HepG2 (cell line): ENCODE measurements at regions not wholly inside any gene's neighbourhood (a gene's known extent, or its start where the extent isn't known, plus 50 kb on each side); places are given as distances from the start of the nearest gene placed in this dataset.
A peak's percentile ranks its signal among the peaks of the same experiment; 100 is the strongest.

Source experiments
- ATAC-seq: fragments of 200-7000 bp; cut with Tn5 transposase; 3 replicates; pipeline ENCODE4 v1.9.1; 2020; ENCODE audit warnings: mild to moderate bottlenecking, moderate library complexity
- BruUV-seq: library from RNA; stranded (reverse); fragments of 400-500 nt; replicated peaks from 2 replicates; lab custom pipeline; 2021; lab: Mats Ljungman, UMichigan
- CTCF ChIA-PET: fragments of 300-600 bp; formaldehyde crosslinking; extraction: SDS; loops from one replicate; lab custom pipeline; 2021; ENCODE audit warnings: low total read pairs, inconsistent platforms, low intra/inter-chr PET ratio; lab: Yijun Ruan, JAX
- POLR2A ChIA-PET: fragments of 350-600 bp; sonication (Branson Sonifier 250); formaldehyde crosslinking; loops from one replicate; lab custom pipeline; 2020; ENCODE audit warnings: antibody characterized with exemption, inconsistent platforms; lab: Yijun Ruan, JAX
- DNase-seq: peaks from one replicate; pipeline ENCODE4 v3.0.0-alpha.2; 2015; ENCODE audit warnings: low spot score
- FAIRE-seq: peaks from 3 replicates; lab custom pipeline; 2011; peaks lifted over from hg19 to GRCh38; lab: Jason Lieb, UNC
- H2AFZ ChIP-seq: one replicate; pipeline ENCODE4 v1.6.1; 2011; ENCODE audit warnings: low read length, inconsistent platforms
- H3K27ac ChIP-seq: fragments of 300-600 bp; 3 replicates; pipeline ENCODE4 v1.8.0; 2011; ENCODE audit warnings: mixed run types, mild to moderate bottlenecking, mixed read lengths, low read length, inconsistent platforms; ENCODE audit not compliant: insufficient read depth; ENCODE audit errors: extremely low read length
- H3K27me3 ChIP-seq, 2 experiments: fragments of 200-600 bp in 1 of 2; 2 replicates in 1 of 2; 3 replicates in 1 of 2; pipeline versions ENCODE4 v1.6.0 to v1.8.0; 2011; ENCODE audit warnings: low read length in 2 of 2, mild to moderate bottlenecking in 2 of 2, moderate library complexity in 2 of 2, inconsistent platforms in 1 of 2; ENCODE audit not compliant: insufficient read depth in 2 of 2, control insufficient read depth in 1 of 2
- H3K36me3 ChIP-seq, 2 experiments: fragments of 200-600 bp in 1 of 2; replicated peaks in 1 of 2; 2 replicates in 1 of 2; 3 replicates in 1 of 2; pipeline versions ENCODE4 v1.5.1 to v1.8.0; 2011; ENCODE audit warnings: low read length in 2 of 2, inconsistent platforms in 1 of 2; ENCODE audit not compliant: insufficient read depth in 2 of 2, control insufficient read depth in 1 of 2
- H3K4me1 ChIP-seq: 2 replicates; pipeline ENCODE4 v1.5.1; 2012; ENCODE audit warnings: low read length, inconsistent platforms; ENCODE audit not compliant: insufficient read depth
- H3K4me2 ChIP-seq: 2 replicates; pipeline ENCODE4 v1.6.0; 2011; ENCODE audit warnings: low read depth, low read length, inconsistent platforms
- H3K4me3 ChIP-seq, 3 experiments: fragments of 200-600 bp in 1 of 3; sonication (generic), shearing (Covaris generic) in 1 of 3; replicated peaks in 1 of 3; 2 replicates each; pipeline ENCODE4 v1.5.1; 2011 to 2016; ENCODE audit warnings: low read length in 3 of 3, inconsistent platforms in 2 of 3, low read depth in 2 of 3, mild to moderate bottlenecking in 2 of 3, control low read depth in 1 of 3, mixed read lengths in 1 of 3; ENCODE audit not compliant: insufficient read depth in 1 of 3
- H3K79me2 ChIP-seq: one replicate; pipeline ENCODE4 v1.6.1; 2011; ENCODE audit warnings: low read length, inconsistent platforms; ENCODE audit not compliant: insufficient read depth
- H3K9ac ChIP-seq: 2 replicates; pipeline ENCODE4 v1.6.0; 2011; ENCODE audit warnings: mild to moderate bottlenecking, low read depth, low read length, inconsistent platforms; ENCODE audit not compliant: insufficient read depth
- H3K9me3 ChIP-seq: 2 replicates; pipeline ENCODE4 v1.5.1; 2012; ENCODE audit warnings: mild to moderate bottlenecking, low read length
- H4K20me1 ChIP-seq: 2 replicates; pipeline ENCODE4 v1.6.0; 2011; ENCODE audit warnings: inconsistent platforms, mild to moderate bottlenecking, low read length, moderate library complexity; ENCODE audit not compliant: insufficient read depth
- NFE2L1 ChIP-seq: sonication (generic); formaldehyde crosslinking; IDR thresholded peaks from 2 replicates; pipeline ENCODE4 v1.4.0; 2020; ENCODE audit warnings: missing genetic modification reagents, mild to moderate bottlenecking, borderline replicate concordance
- SUZ12 ChIP-seq: fragments of 150-350 bp; IDR thresholded peaks from 2 replicates; pipeline ENCODE4 v1.6.1; 2014; ENCODE audit warnings: low read depth, low read length
- ZNF740 ChIP-seq: sonication (generic); formaldehyde crosslinking; IDR thresholded peaks from 2 replicates; pipeline ENCODE4 v1.4.0; 2020; ENCODE audit warnings: missing genetic modification reagents
- ZNF775 ChIP-seq: sonication (generic); formaldehyde crosslinking; IDR thresholded peaks from 2 replicates; pipeline ENCODE4 v1.4.0; 2020; ENCODE audit warnings: missing genetic modification reagents, mild to moderate bottlenecking, moderate library complexity, borderline replicate concordance
- WGBS: methylation state at CpG from one replicate; pipeline ENCODE4 v1.1.6; 2017; ENCODE audit warnings: low lambda C conversion rate; 5-methylcytosine and 5-hydroxymethylcytosine counted together
- in situ Hi-C: cut with HindIII; loops from 2 replicates; pipeline ENCODE4 v1.10.0; 2017; ENCODE audit warnings: low pct_unique_long_range_greater_than_20kb; ENCODE audit not compliant: extremely low pct_ligation_motif_present
- intact Hi-C: fragments of 100-400 bp; cut with micrococcal nuclease; formaldehyde crosslinking; loops from one replicate; pipeline ENCODE4 v1.10.0; 2022; ENCODE audit not compliant: unreplicated experiment

GRCh38 chr2:34045101-34045655, 446.1 kb upstream of the FAM98A start:
- Histone ChIP-seq H3K9ac (no peak overlapping the region), H3K9me3 (no peaks in the 10 kb centered on the region), H3K4me1 (no peaks in the 10 kb centered on the region), H3K27me3 (no peaks in the 10 kb centered on the region), H2AFZ (peak overlapping the region; percentile 52), H3K27ac (no peak overlapping the region), H3K79me2 (no peaks in the 10 kb centered on the region), H3K4me3 (no peak overlapping the region), H3K36me3 (no peaks in the 10 kb centered on the region), H3K4me2 (no peak overlapping the region), H4K20me1 (no peaks in the 10 kb centered on the region)
- ChIA-PET CTCF (no interaction called here), POLR2A (no interaction called here)
- in situ Hi-C loops: no loop called here
- 22% methylated on average over 5 of the region's 5 CpGs for WGBS
- FAIRE-seq: no peak
- intact Hi-C loops: no loop called here
- ATAC-seq: no peak
- BruUV-seq: no TSS peak
- TF ChIP-seq ZNF775: no peak
- no peak for TF ChIP-seq SUZ12
- no peak for TF ChIP-seq NFE2L1
- no peak for DNase-seq

GRCh38 chr2:34037886-34038285, 438.8 kb upstream of the FAM98A start:
- FAIRE-seq (no peak), DNase-seq (no peak), ATAC-seq (no peak)
- ChIA-PET POLR2A (no interaction called here), CTCF (no interaction called here)
- Histone ChIP-seq H3K9me3 (0 out of 2 replicates have a peak, but pooled peaks cover 4% of the 10 kb centered on the region), H3K4me2 (no peak overlapping the region), H3K4me1 (no peaks in the 10 kb centered on the region), H3K27ac (no peak overlapping the region), H3K79me2 (no peaks in the 10 kb centered on the region), H3K4me3 (no peak overlapping the region), H3K9ac (no peak overlapping the region), H3K36me3 (no peaks in the 10 kb centered on the region), H2AFZ (no peak overlapping the region), H3K27me3 (no peaks in the 10 kb centered on the region), H4K20me1 (no peaks in the 10 kb centered on the region)
- no peak for TF ChIP-seq ZNF740 (CRISPR knock-in tag)
- in situ Hi-C loops (no loop called here), intact Hi-C loops (no loop called here)
- 3% methylated on average over 1 of the region's 1 CpG for WGBS
- BruUV-seq: no TSS peak
